UCSD-AML1 (cell line): ENCODE measurements at regions not wholly inside any gene's neighbourhood (a gene's known extent, or its start where the extent isn't known, plus 50 kb on each side); places are given as distances from the start of the nearest gene placed in this dataset.

Source experiments
- DNase-seq: peaks from one replicate; lab custom pipeline; 2025; ENCODE audit not compliant: unreplicated experiment; lab: John Stamatoyannopoulos, UW

- DNase-seq: no peak
These were observed 100.9 kb upstream of the CRBN start for GRCh38 chr3:3280396-3280795.

GRCh38 chr3:3278073-3278472, 98.6 kb upstream of the CRBN start:
- no peak for DNase-seq

- DNase-seq: no peak
These were observed 97.1 kb upstream of the CRBN start for GRCh38 chr3:3276630-3277029.

DNA sequence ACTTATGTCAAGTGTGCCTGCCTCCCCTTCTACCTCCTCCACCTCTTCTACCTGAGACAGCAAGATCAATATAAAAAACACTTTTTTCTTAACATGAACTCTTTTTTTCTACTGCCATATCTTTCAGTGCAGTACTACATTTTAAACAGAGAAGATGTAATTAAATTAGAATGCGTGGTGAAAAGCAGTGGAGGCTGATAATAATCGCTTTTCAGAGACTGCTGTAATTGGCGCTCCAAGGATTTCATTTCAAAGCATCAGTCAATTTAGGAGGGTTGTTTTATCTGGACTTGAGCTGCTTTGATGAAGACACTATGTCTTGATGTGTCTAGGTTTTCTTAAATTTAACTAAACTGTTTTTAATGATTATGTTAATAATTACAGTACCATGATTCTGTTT, 85.3 kb upstream of the CRBN start:
- no peak for DNase-seq

DNA sequence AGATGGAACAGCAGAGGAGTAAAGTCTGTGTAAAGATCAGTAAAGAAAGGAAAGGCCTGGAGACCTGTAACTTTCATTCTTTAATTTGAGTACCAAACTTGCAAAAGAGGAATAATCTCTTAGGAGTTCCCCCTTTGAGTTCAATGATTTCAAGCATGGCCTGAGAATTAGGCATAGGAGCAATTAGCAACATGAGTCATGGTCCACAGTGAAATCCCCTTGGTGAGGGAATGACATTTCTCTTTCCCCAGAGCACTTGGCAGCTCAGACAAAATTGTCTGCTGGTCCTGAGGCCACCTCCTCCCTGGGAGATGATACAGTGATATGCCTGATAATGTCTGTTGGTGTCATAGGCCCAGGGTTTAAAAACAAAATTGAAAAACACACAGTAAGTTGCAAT, 81.4 kb upstream of the CRBN start:
- no peak for DNase-seq

GRCh38 chr3:3259181-3259580, 79.7 kb upstream of the CRBN start:
- no peak for DNase-seq

DNA sequence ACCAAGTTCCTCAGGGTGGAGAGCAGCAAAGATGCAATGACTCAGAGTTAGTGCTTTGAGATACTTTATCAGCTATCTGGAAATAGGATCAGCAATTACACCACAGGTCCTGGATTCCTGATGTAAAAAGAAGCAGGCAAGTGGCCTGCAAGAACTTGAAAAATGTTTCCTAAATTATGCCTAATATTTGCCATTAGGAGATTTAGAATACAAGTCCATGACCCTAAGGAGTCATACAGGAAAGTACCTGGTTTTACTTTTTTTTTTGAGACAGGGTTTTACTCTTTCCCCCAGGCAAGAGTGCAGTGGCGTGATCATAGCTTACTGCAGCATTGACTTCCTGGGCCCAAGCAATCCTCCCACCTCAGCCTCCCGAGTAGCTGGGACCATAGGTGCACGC, 78.8 kb upstream of the CRBN start:
- no peak for DNase-seq

DNA sequence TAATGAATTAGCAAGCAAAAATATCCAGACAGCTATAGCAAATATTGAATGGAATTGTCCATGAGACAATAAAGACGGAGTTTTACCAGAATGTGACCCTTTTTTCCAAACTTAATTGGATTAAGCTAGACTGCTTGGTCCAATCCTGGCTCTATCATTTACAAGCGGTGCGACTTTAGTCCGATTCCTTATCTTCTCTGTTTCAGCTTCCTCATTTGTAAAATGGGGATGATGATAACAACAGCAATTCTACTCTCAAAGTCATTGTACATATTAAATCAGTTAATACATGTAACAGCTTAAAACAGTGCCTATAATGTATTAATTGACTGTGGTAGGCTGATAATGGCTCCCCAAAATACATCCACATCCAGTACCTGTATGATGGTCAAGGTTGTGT, 62.1 kb upstream of the CRBN start:
- no peak for DNase-seq

DNA sequence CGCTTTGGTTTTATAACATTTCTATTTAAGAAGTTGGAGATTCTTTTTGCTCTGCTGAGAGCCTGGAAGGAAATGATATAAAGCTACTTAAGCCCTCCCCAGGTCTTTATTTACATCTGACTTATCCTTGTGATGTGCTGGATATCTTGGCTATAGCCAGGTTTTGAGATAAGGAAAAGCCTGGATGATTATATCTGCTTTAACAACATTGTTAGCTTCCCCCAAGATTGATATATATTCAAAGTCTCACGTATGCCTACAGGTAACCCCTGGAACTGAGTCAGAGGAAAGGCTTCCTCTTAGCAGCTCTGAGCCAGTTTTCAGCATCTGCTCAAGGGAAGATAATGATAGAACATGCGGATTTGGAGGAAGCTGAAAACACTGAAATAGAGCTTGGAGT, 61.5 kb upstream of the CRBN start:
- no peak for DNase-seq

- no peak for DNase-seq
These were observed 58.5 kb upstream of the CRBN start for GRCh38 chr3:3237979-3238378.

- no peak for DNase-seq
These were observed 52.8 kb upstream of the CRBN start for GRCh38 chr3:3232251-3232650.
